B cell (primary cell): ENCODE measurements at regions not wholly inside any gene's neighbourhood (a gene's known extent, or its start where the extent isn't known, plus 50 kb on each side); places are given as distances from the start of the nearest gene placed in this dataset.

Experiments used
- ATAC-seq: fragments of 200-7000 bp; cut with Tn5 transposase; one replicate; pipeline ENCODE4 v1.10.0; 2021; ENCODE audit warnings: low read depth, mild to moderate bottlenecking, moderate number of reproducible peaks, moderate library complexity
- CTCF ChIA-PET: fragments of 350-600 bp; sonication (Branson Sonifier 250); formaldehyde crosslinking; loops from one replicate; lab custom pipeline; 2021; ENCODE audit warnings: antibody characterized with exemption, inconsistent platforms; lab: Charles Lee
- POLR2A ChIA-PET: fragments of 350-600 bp; sonication (Branson Sonifier 250); formaldehyde crosslinking; loops from one replicate; lab custom pipeline; 2021; ENCODE audit warnings: antibody characterized with exemption; lab: Charles Lee
- DNase-seq: peaks from one replicate; pipeline ENCODE4 v3.0.0; 2013
- H2AFZ ChIP-seq: 2 replicates; pipeline ENCODE4 v1.6.1; 2012; ENCODE audit warnings: mild to moderate bottlenecking, low read depth, low read length; ENCODE audit not compliant: insufficient read depth, poor library complexity, severe bottlenecking
- H3K27ac ChIP-seq, 2 donors: 1 replicate in 1 of 2; 2 replicates in 1 of 2; pipeline ENCODE4 v1.5.1; 2012 to 2013; ENCODE audit warnings: low read length in 2 of 2, mild to moderate bottlenecking in 2 of 2, moderate library complexity in 1 of 2
- H3K27me3 ChIP-seq, 4 experiments: fragments of 200-600 bp in 1 of 4; sonication (generic) in 1 of 4; replicated peaks in 1 of 4; 1 replicate in 2 of 4; 2 replicates in 2 of 4; pipeline versions ENCODE4 v1.6.1 to v1.7.0; 2013 to 2016; ENCODE audit warnings: low read length in 3 of 4, mild to moderate bottlenecking in 2 of 4, mixed read lengths in 1 of 4, moderate library complexity in 1 of 4; ENCODE audit not compliant: insufficient read depth in 4 of 4, control insufficient read depth in 3 of 4; ENCODE audit errors: control extremely low read depth in 1 of 4
- H3K36me3 ChIP-seq, 2 experiments: replicated peaks in 1 of 2; 1 replicate in 1 of 2; 2 replicates in 1 of 2; pipeline versions ENCODE4 v1.6.1 to v1.7.1; 2013; ENCODE audit warnings: low read length in 1 of 2; ENCODE audit not compliant: insufficient read depth in 2 of 2, control insufficient read depth in 1 of 2; ENCODE audit errors: control extremely low read depth in 1 of 2, extremely low read depth in 1 of 2
- H3K4me1 ChIP-seq, 2 donors: fragments of 200-600 bp in 1 of 2; sonication (generic) in 1 of 2; 1 replicate in 1 of 2; 2 replicates in 1 of 2; pipeline versions ENCODE4 v1.5.1 to v1.6.1; 2013 to 2017; ENCODE audit warnings: low read length in 2 of 2; ENCODE audit not compliant: control insufficient read depth in 2 of 2, insufficient read depth in 2 of 2
- H3K4me2 ChIP-seq: replicated peaks from 2 replicates; pipeline ENCODE3; 2012; ENCODE audit warnings: mild to moderate bottlenecking, low read depth, low read length; ENCODE audit not compliant: poor library complexity, severe bottlenecking
- H3K4me3 ChIP-seq, 5 experiments: fragments of 200-600 bp in 1 of 5; sonication (generic) in 1 of 5; 1 replicate in 3 of 5; 2 replicates in 2 of 5; pipeline versions ENCODE4 v1.5.1 to v1.7.0; 2011 to 2016; ENCODE audit warnings: low read length in 4 of 5, mild to moderate bottlenecking in 4 of 5, low read depth in 2 of 5, control low read depth in 1 of 5, moderate library complexity in 1 of 5; ENCODE audit not compliant: insufficient read depth in 1 of 5; ENCODE audit errors: control extremely low read depth in 1 of 5, extremely low read depth in 1 of 5
- H3K79me2 ChIP-seq: fragments of 200-600 bp; sonication (generic); one replicate; pipeline ENCODE4 v1.6.0; 2016; ENCODE audit warnings: low read length; ENCODE audit not compliant: control insufficient read depth, insufficient read depth
- H3K9ac ChIP-seq: fragments of 200-600 bp; sonication (generic); 2 replicates; pipeline ENCODE4 v1.6.1; 2017; ENCODE audit warnings: mild to moderate bottlenecking, low read length, moderate library complexity
- H3K9me3 ChIP-seq, 3 donors: one replicate each; pipeline versions ENCODE4 v1.6.1 to v1.7.1; 2013; ENCODE audit warnings: low read length in 2 of 3; ENCODE audit not compliant: control insufficient read depth in 2 of 3, insufficient read depth in 1 of 3; ENCODE audit errors: control extremely low read depth in 1 of 3
- H4K20me1 ChIP-seq: 2 replicates; pipeline ENCODE4 v1.6.0; 2012; ENCODE audit warnings: mild to moderate bottlenecking, low read length; ENCODE audit not compliant: insufficient read depth, control insufficient read depth, poor library complexity, severe bottlenecking
- H3K27ac Mint-ChIP-seq: one replicate; pipeline ENCODE4 v1.8.0; 2021; ENCODE audit warnings: mixed read lengths
- H3K27me3 Mint-ChIP-seq: one replicate; pipeline ENCODE4 v1.8.0; 2021; ENCODE audit warnings: mixed read lengths
- H3K4me1 Mint-ChIP-seq: one replicate; pipeline ENCODE4 v1.8.0; 2021; ENCODE audit warnings: mixed read lengths
- H3K4me3 Mint-ChIP-seq: one replicate; pipeline ENCODE4 v1.8.0; 2021; ENCODE audit warnings: mixed read lengths
- H3K9me3 Mint-ChIP-seq: one replicate; pipeline ENCODE4 v1.8.0; 2022; ENCODE audit warnings: mixed read lengths; ENCODE audit not compliant: insufficient read depth
- EZH2 ChIP-seq: IDR thresholded peaks from 2 replicates; pipeline ENCODE4 v1.6.1; 2012; ENCODE audit warnings: borderline replicate concordance, low read depth, mild to moderate bottlenecking, moderate library complexity, low read length; ENCODE audit not compliant: insufficient read depth, poor library complexity, severe bottlenecking
- WGBS: methylation state at CpG from one replicate; pipeline ENCODE4 v1.1.5; 2013; ENCODE audit warnings: missing lambda C conversion rate; ENCODE audit not compliant: insufficient coverage; 5-methylcytosine and 5-hydroxymethylcytosine counted together
- intact Hi-C: fragments of 100-400 bp; cut with micrococcal nuclease; formaldehyde crosslinking; loops from one replicate; pipeline ENCODE4 v1.10.0; 2022
- TF ChIP-seq, protein P1 (sequence below): fragments of 200-600 bp; IDR thresholded peaks from one replicate; pipeline ENCODE4 v1.8.0; 2022; ENCODE audit warnings: antibody characterized with exemption, mild to moderate bottlenecking

DNA sequence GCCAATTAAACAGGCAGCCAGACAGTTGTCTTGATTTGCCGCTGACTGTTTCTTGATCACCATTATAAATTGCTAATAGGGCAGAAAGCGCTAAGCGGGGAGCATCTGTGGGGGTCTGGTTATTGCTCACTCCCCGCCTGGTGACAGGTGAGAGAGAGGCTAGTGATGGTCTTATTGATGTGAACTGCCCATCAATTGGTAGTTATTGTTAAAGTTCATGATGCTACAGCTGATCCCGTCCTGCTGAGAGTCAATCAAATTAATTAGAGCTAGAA lies 148.5 kb downstream of the LNPK start:
- H3K9me3 Mint-ChIP-seq, result peaks cover 3% of the 10 kb centered on the region
- Histone ChIP-seq H3K4me3 (no peak overlapping the region), H3K79me2 (no peaks in the 10 kb centered on the region), H3K4me1 (no peaks in the 10 kb centered on the region), H3K9me3 (peaks cover 0 to 1% (median 0%) of the 10 kb centered on the region in 3 donors), H3K9ac (no peak overlapping the region), H3K27me3 (no peaks in the 10 kb centered on the region), H4K20me1 (no peaks in the 10 kb centered on the region), H3K27ac (no peak overlapping the region), H3K4me2 (no peak overlapping the region), H3K36me3 (no peaks in the 10 kb centered on the region), H2AFZ (no peak overlapping the region)
- no peaks in the 10 kb centered on the region for H3K4me1 Mint-ChIP-seq
- DNase-seq, result no peak
- TF ChIP-seq, protein P1, sequence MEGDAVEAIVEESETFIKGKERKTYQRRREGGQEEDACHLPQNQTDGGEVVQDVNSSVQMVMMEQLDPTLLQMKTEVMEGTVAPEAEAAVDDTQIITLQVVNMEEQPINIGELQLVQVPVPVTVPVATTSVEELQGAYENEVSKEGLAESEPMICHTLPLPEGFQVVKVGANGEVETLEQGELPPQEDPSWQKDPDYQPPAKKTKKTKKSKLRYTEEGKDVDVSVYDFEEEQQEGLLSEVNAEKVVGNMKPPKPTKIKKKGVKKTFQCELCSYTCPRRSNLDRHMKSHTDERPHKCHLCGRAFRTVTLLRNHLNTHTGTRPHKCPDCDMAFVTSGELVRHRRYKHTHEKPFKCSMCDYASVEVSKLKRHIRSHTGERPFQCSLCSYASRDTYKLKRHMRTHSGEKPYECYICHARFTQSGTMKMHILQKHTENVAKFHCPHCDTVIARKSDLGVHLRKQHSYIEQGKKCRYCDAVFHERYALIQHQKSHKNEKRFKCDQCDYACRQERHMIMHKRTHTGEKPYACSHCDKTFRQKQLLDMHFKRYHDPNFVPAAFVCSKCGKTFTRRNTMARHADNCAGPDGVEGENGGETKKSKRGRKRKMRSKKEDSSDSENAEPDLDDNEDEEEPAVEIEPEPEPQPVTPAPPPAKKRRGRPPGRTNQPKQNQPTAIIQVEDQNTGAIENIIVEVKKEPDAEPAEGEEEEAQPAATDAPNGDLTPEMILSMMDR, result no peak
- TF ChIP-seq EZH2, result no peak
- H3K4me3 Mint-ChIP-seq, result no peak overlapping the region
- intact Hi-C loops, result no loop called here
- peaks cover 3% of the 10 kb centered on the region for H3K27me3 Mint-ChIP-seq
- 100% methylated on average over 4 of the region's 5 CpGs for WGBS
- ChIA-PET POLR2A (no interaction called here), CTCF (no interaction called here)
- ATAC-seq, result no peak
- H3K27ac Mint-ChIP-seq, result no peak overlapping the region

DNA sequence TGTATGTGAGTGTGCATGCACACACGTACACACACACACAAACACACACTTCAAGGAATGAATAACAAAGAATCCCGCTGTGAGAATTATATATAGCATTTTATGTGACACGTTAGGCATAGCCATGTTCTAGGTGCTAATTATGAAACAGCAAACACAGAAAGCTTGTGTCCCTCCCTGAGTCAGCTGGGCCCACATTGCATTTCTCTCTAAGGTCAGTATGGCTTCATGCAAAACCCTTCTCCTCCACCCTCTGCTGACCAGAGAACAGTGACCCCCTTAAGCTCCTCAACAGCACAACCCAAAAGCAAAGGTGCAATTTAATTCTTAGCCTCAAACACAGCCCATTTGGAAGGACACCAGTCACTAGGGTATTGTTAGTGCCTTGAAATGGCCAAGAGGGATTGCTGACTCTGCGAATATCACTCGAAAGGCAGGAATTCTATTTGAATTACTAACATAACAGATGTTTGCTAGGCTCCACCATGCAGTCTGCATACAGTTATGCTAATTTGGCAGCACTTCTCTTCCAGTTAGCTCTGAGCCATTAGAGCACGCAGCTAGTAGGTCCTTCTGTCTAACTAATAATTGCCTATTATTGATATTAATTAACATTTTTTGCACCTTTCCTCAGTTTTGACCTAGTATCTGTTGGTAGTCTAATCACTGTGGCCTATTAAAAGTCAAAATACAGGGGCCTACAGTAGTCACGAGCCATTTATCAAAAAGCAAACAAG lies 149.0 kb downstream of the LNPK start:
- no peaks in the 10 kb centered on the region for H3K27me3 ChIP-seq
- 100% methylated on average over 2 of the region's 7 CpGs for WGBS
- POLR2A ChIA-PET, result no interaction called here
- intact Hi-C loops, result no loop called here
- ATAC-seq (no peak), DNase-seq (no peak)
- H4K20me1 ChIP-seq, result no peaks in the 10 kb centered on the region
- TF ChIP-seq, protein P1, result no peak
- TF ChIP-seq EZH2, result no peak
- Mint-ChIP-seq H3K27me3 (peaks cover 5% of the 10 kb centered on the region), H3K4me1 (no peaks in the 10 kb centered on the region), H3K27ac (no peak overlapping the region), H3K9me3 (peaks cover 5% of the 10 kb centered on the region), H3K4me3 (no peak overlapping the region)
- no peaks in the 10 kb centered on the region for H3K4me1 ChIP-seq
- H3K36me3 ChIP-seq, result no peaks in the 10 kb centered on the region
- no peak overlapping the region for H3K4me3 ChIP-seq
- no peak overlapping the region for H2AFZ ChIP-seq
- CTCF ChIA-PET, result no interaction called here
- H3K4me2 ChIP-seq, result no peak overlapping the region
- H3K9me3 ChIP-seq, result peaks cover 0 to 1% (median 0%) of the 10 kb centered on the region in 3 donors
- H3K9ac ChIP-seq, result no peak overlapping the region
- H3K27ac ChIP-seq, result no peak overlapping the region
- no peaks in the 10 kb centered on the region for H3K79me2 ChIP-seq
